Fibroblast of lung (primary cell): ENCODE measurements at regions not wholly inside any gene's neighbourhood (a gene's known extent, or its start where the extent isn't known, plus 50 kb on each side); places are given as distances from the start of the nearest gene placed in this dataset.

Experiments used
- DNase-seq, 2 donors: peaks; one replicate each; pipeline versions ENCODE4 v3.0.0 to v3.0.0-alpha.2; 2010; ENCODE audit warnings: low read depth in 2 of 2
- H2AFZ ChIP-seq: 2 replicates; pipeline ENCODE4 v1.5.1; 2012; ENCODE audit warnings: low read length, control low read depth, inconsistent platforms
- H3K27ac ChIP-seq: 2 replicates; pipeline ENCODE4 v1.5.1; 2011; ENCODE audit warnings: low read length, control low read depth; ENCODE audit not compliant: insufficient read depth
- H3K27me3 ChIP-seq: 2 replicates; pipeline ENCODE4 v1.5.1; 2011; ENCODE audit warnings: mild to moderate bottlenecking, low read length; ENCODE audit not compliant: control insufficient read depth, insufficient read depth
- H3K36me3 ChIP-seq: 2 replicates; pipeline ENCODE4 v1.5.1; 2011; ENCODE audit warnings: low read length; ENCODE audit not compliant: control insufficient read depth, insufficient read depth
- H3K4me1 ChIP-seq: 2 replicates; pipeline ENCODE4 v1.5.1; 2011; ENCODE audit warnings: low read length; ENCODE audit not compliant: control insufficient read depth, insufficient read depth; ENCODE audit errors: extremely low read depth
- H3K4me2 ChIP-seq: 2 replicates; pipeline ENCODE4 v1.5.1; 2011; ENCODE audit warnings: low read length, control low read depth; ENCODE audit not compliant: insufficient read depth; ENCODE audit errors: extremely low read depth
- H3K4me3 ChIP-seq, 4 experiments: fragments of 200-600 bp in 1 of 4; sonication (generic) in 1 of 4; replicated peaks in 1 of 4; 2 replicates each; pipeline ENCODE4 v1.5.1; 2011 to 2016; ENCODE audit warnings: low read length in 4 of 4, low read depth in 3 of 4, mild to moderate bottlenecking in 3 of 4, control low read depth in 2 of 4, inconsistent platforms in 1 of 4, mixed read lengths in 1 of 4; ENCODE audit not compliant: insufficient read depth in 1 of 4; ENCODE audit errors: control extremely low read depth in 1 of 4
- H3K79me2 ChIP-seq: 2 replicates; pipeline ENCODE4 v1.5.1; 2012; ENCODE audit warnings: mild to moderate bottlenecking, low read length, inconsistent platforms; ENCODE audit not compliant: control insufficient read depth, insufficient read depth
- H3K9ac ChIP-seq: 2 replicates; pipeline ENCODE4 v1.5.1; 2011; ENCODE audit warnings: mild to moderate bottlenecking, low read length, control low read depth; ENCODE audit not compliant: insufficient read depth
- H3K9me3 ChIP-seq: 2 replicates; pipeline ENCODE4 v1.5.1; 2012; ENCODE audit warnings: low read depth, low read length; ENCODE audit not compliant: control insufficient read depth, insufficient read depth
- H4K20me1 ChIP-seq: 2 replicates; pipeline ENCODE4 v1.5.1; 2011; ENCODE audit warnings: low read length; ENCODE audit not compliant: control insufficient read depth, insufficient read depth; ENCODE audit errors: extremely low read depth
- EZH2 ChIP-seq: IDR thresholded peaks from 2 replicates; pipeline ENCODE4 v1.5.1; 2012; ENCODE audit warnings: low read length, control low read depth, mild to moderate bottlenecking; ENCODE audit errors: missing control alignments
- TF ChIP-seq, protein P1 (sequence below), 2 donors: IDR thresholded peaks in 1 of 2; conservative IDR thresholded peaks in 1 of 2; 1 replicate in 1 of 2; 2 replicates in 1 of 2; pipeline ENCODE4 v1.5.1; 2011 to 2012; ENCODE audit warnings: low read length in 2 of 2, control low read depth in 1 of 2, inconsistent platforms in 1 of 2, low read depth in 1 of 2, mild to moderate bottlenecking in 1 of 2

DNA sequence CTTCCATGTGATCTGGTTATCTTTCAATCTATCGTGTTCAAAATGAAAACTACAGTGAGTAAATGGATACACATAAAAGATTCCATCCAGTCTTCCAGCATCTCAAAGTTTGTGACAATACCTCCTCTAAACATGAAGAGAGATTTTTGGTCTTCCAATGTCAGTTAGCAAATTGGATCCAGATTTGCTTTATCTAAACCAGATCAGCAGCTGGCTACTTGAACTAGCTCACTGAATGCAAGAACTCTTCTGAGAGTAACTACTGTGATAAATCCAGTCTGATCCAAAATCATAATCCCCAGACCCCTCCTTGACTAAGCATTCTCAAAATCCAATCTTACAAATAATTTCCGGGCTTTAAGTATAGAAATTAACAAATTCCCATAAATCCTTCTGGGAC is 2177.9 kb upstream of the C9orf72 start:
- Histone ChIP-seq H3K9me3 (no peaks in the 10 kb centered on the region), H3K4me2 (no peak overlapping the region), H4K20me1 (no peaks in the 10 kb centered on the region), H2AFZ (no peak overlapping the region), H3K27me3 (no peaks in the 10 kb centered on the region), H3K27ac (no peak overlapping the region), H3K4me3 (no peak overlapping the region), H3K9ac (no peak overlapping the region), H3K4me1 (no peaks in the 10 kb centered on the region), H3K79me2 (no peaks in the 10 kb centered on the region), H3K36me3 (no peaks in the 10 kb centered on the region)
- DNase-seq, result no peak
- TF ChIP-seq, protein P1, sequence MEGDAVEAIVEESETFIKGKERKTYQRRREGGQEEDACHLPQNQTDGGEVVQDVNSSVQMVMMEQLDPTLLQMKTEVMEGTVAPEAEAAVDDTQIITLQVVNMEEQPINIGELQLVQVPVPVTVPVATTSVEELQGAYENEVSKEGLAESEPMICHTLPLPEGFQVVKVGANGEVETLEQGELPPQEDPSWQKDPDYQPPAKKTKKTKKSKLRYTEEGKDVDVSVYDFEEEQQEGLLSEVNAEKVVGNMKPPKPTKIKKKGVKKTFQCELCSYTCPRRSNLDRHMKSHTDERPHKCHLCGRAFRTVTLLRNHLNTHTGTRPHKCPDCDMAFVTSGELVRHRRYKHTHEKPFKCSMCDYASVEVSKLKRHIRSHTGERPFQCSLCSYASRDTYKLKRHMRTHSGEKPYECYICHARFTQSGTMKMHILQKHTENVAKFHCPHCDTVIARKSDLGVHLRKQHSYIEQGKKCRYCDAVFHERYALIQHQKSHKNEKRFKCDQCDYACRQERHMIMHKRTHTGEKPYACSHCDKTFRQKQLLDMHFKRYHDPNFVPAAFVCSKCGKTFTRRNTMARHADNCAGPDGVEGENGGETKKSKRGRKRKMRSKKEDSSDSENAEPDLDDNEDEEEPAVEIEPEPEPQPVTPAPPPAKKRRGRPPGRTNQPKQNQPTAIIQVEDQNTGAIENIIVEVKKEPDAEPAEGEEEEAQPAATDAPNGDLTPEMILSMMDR (conservative IDR thresholded peaks at IDR 0.05 in 1 of 2, IDR thresholded peaks at IDR 0.05 in 1 of 2; ENCODE audit: low read depth in 1 of 2, low read length in 2 of 2), result no peak
- TF ChIP-seq EZH2, result no peak

DNA sequence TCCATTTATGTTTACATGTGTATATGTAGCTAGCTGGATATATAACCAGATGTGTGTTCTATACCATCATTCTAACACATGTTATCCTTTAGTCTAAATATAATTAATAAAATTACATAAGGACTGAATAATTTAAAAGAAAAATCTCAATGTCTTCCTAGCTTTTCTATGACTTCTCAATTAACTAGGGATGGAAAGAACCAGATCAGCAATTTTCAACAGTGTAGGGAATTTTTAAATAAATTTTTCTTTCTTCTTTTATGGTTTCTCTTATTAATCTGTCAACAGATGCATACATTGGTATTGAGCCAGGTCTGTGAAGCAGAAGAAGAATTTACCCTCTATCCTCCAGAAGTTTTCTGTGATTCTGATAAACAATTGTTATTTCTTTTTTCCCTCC is 2180.4 kb upstream of the C9orf72 start:
- no peak overlapping the region for H3K4me3 ChIP-seq
- H3K27me3 ChIP-seq, result no peaks in the 10 kb centered on the region
- no peaks in the 10 kb centered on the region for H3K36me3 ChIP-seq
- TF ChIP-seq EZH2, result no peak
- TF ChIP-seq, protein P1 (conservative IDR thresholded peaks at IDR 0.05 in 1 of 2, IDR thresholded peaks at IDR 0.05 in 1 of 2; ENCODE audit: low read depth in 1 of 2, low read length in 2 of 2), result no peak
- no peaks in the 10 kb centered on the region for H3K9me3 ChIP-seq
- H3K79me2 ChIP-seq, result no peaks in the 10 kb centered on the region
- DNase-seq, result no peak
- no peak overlapping the region for H3K9ac ChIP-seq
- no peak overlapping the region for H3K4me2 ChIP-seq
- no peak overlapping the region for H3K27ac ChIP-seq
- no peaks in the 10 kb centered on the region for H3K4me1 ChIP-seq
- H2AFZ ChIP-seq, result no peak overlapping the region
- no peaks in the 10 kb centered on the region for H4K20me1 ChIP-seq

DNA sequence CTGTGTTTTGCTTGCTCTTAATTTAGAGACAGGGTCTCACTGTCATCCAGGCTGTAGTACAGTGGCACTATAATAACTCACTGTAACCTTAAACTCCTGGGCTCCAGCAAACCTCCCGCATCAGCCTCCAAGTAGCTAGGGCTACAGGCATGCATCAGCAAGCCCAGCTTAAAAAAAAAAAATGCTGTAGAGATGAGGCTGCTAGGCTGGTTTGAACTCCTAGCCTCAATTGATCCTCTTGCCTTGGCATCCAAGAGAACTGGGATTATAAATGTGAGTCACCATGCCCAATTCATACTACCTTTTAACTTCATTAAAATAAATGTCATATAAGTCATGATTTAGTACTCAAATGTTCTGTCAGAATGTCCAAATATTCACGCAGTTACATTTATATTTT is 2195.7 kb upstream of the C9orf72 start:
- H3K36me3 ChIP-seq, result no peaks in the 10 kb centered on the region

More for the DNA sequence above, 2195.7 kb upstream of the C9orf72 start:
- no peak for DNase-seq
- H3K4me1 ChIP-seq, result no peaks in the 10 kb centered on the region
- no peaks in the 10 kb centered on the region for H4K20me1 ChIP-seq
- H3K79me2 ChIP-seq, result no peaks in the 10 kb centered on the region
- H3K9me3 ChIP-seq, result no peaks in the 10 kb centered on the region
- TF ChIP-seq, protein P1 (conservative IDR thresholded peaks at IDR 0.05 in 1 of 2, IDR thresholded peaks at IDR 0.05 in 1 of 2; ENCODE audit: low read depth in 1 of 2, low read length in 2 of 2), result no peak
- no peak for TF ChIP-seq EZH2
- no peak overlapping the region for H3K4me2 ChIP-seq
- H3K4me3 ChIP-seq, result no peak overlapping the region
- H3K9ac ChIP-seq, result no peak overlapping the region
- no peaks in the 10 kb centered on the region for H3K27me3 ChIP-seq
- no peak overlapping the region for H2AFZ ChIP-seq
- H3K27ac ChIP-seq, result no peak overlapping the region
